C4-2B (cell line): ENCODE measurements at regions not wholly inside any gene's neighbourhood (a gene's known extent, or its start where the extent isn't known, plus 50 kb on each side); places are given as distances from the start of the nearest gene placed in this dataset.

Experiments
- H3K27ac ChIP-seq: fragments of 450-650 bp; 2 replicates; pipeline ENCODE4 v1.5.1; 2017
- ZFX ChIP-seq: fragments of 450-650 bp; IDR thresholded peaks from 2 replicates; pipeline ENCODE4 v1.6.1; 2017
- TF ChIP-seq, protein P1 (sequence below): fragments of 450-650 bp; conservative IDR thresholded peaks from 2 replicates; pipeline ENCODE4 v1.5.1; 2017; ENCODE audit warnings: mild to moderate bottlenecking

DNA sequence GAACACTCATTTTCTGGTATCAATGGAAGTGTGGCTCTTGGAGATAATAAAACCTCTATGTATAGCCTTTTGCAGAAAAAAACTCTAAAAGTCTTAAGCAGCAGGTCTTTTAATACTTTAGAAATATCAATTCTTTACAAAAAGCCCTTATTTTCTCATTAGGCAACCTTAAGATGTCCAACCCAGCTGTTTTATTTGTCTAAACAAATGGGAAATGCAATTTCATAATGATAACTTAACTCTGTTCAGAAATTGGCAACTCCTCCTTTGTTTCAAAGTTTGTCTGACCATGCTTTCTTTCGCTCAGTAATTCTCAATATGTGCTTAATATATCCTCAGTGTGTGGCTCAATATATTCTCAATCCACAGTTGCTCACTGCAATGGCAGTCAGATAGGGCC, 196.5 kb upstream of the VEGFC start:
- H3K27ac ChIP-seq: no peak overlapping the region
- TF ChIP-seq, protein P1, sequence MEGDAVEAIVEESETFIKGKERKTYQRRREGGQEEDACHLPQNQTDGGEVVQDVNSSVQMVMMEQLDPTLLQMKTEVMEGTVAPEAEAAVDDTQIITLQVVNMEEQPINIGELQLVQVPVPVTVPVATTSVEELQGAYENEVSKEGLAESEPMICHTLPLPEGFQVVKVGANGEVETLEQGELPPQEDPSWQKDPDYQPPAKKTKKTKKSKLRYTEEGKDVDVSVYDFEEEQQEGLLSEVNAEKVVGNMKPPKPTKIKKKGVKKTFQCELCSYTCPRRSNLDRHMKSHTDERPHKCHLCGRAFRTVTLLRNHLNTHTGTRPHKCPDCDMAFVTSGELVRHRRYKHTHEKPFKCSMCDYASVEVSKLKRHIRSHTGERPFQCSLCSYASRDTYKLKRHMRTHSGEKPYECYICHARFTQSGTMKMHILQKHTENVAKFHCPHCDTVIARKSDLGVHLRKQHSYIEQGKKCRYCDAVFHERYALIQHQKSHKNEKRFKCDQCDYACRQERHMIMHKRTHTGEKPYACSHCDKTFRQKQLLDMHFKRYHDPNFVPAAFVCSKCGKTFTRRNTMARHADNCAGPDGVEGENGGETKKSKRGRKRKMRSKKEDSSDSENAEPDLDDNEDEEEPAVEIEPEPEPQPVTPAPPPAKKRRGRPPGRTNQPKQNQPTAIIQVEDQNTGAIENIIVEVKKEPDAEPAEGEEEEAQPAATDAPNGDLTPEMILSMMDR: no peak
- TF ChIP-seq ZFX: no peak

DNA sequence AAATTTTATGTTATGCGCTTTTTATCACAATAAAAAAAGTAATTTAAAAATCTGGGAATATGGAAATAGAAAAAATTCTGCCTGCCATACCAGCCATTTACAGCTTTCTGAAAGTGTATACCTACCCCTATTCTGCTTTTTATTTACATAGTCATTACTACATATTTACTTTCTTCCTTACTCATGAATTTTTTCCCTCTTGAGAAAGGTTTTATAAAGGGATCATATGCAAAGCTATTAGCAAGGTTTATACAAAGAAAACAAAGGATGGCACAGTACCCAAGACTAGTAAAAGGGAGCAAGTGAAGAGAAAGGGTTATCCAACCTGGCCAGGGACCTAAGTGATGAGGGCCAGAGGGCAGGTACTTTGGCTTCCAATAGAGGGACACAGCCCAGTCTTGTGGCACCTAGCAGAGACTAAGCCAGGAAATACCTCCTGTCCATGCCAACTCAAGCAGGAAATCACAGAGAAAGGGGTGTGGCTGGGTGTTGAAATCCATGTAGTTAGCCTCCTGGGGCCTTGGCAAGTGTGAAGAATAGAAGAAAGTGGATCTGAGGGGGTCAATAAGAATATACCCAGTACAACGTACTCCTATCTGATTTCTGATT, 207.3 kb upstream of the VEGFC start:
- no peak overlapping the region for H3K27ac ChIP-seq
- TF ChIP-seq, protein P1: no peak
- no peak for TF ChIP-seq ZFX

DNA sequence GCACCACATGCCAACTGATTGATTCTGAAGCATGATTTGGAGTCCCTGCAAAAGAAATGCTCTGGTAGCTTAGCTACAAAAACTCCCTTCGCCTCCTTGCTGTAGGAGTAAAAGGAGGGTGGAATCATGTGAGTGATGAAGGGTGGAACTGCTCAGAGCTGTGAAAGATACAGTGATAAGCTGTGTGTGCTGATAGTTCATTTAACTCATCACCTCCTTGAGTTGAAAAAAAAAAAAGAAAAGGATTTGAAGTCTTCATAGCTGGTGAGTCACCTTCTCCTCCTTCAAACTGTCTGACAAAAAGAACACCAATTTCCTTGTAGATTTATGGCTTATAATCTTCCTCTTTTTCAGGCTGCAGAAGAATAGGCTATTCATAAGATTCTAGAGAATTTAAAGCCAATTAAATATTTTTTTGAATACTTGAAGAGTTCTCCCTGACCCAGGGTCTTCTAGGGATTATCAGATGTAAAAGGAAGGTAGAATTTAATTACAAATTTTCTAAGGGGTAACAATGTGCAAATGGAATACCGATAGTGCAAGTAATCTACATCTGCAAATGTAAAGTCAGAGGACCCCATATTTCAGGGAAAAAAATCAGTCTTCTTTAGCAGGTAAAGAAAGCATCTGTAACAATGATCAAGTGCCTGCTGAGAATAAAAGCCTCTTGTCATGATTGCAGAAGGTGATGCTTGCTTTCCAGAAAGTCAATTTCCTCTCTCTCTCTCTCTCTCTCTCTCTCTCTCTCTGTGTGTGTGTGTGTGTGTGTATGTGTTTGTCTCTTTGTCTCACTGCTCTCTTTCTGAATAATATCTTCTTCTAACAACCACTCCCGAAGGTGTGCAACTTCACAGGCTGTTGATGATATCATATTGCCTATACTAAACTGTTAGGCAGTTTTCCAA, 208.8 kb upstream of the VEGFC start:
- TF ChIP-seq, protein P1: no peak
- no peak for TF ChIP-seq ZFX
- no peak overlapping the region for H3K27ac ChIP-seq

DNA sequence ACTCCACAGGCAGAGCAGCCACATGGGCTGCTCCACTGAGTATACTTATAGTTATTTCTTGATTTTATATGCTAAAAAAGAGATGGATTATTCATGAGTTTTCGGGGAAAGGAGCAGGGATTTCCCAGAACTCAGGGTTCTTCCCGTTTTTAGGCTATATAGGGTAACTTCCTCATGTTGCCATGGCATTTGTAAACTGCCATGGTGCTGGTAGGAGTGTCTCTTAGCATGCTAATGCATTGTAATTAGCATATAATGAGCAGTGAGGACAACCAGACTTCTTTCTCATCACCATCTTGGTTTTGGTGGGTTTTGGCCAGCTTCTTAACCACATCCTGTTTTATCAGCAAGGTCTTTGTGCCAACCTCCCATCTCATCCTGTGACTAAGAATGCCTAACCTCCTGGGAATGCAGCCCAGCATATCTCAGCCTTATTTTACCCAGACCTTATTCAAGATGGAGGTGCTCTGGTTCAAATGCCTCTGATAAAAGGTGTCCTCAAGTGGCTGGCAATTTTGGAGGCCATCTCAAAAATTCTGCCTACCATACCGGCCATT, 213.0 kb upstream of the VEGFC start:
- no peak overlapping the region for H3K27ac ChIP-seq
- no peak for TF ChIP-seq ZFX
- TF ChIP-seq, protein P1: no peak

DNA sequence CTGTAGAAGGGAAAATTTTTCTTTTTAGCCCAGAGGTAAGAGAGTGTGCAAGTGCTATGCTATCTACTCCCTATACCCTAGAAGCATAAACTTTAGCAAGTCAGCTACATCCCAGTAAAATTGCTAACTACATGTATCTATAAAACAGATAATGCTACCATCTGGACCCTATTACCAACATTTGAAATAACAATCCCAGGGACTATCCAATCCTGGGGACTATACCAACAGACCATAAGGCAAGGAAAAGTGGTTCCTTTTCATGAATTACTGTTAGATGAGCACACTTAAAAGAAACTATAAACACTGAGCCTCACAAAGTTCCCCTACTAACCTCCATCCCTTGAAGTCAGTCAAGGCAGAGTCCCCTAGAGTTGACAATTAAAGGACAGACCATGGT, 213.6 kb upstream of the VEGFC start:
- no peak overlapping the region for H3K27ac ChIP-seq
- no peak for TF ChIP-seq ZFX
- TF ChIP-seq, protein P1: no peak

DNA sequence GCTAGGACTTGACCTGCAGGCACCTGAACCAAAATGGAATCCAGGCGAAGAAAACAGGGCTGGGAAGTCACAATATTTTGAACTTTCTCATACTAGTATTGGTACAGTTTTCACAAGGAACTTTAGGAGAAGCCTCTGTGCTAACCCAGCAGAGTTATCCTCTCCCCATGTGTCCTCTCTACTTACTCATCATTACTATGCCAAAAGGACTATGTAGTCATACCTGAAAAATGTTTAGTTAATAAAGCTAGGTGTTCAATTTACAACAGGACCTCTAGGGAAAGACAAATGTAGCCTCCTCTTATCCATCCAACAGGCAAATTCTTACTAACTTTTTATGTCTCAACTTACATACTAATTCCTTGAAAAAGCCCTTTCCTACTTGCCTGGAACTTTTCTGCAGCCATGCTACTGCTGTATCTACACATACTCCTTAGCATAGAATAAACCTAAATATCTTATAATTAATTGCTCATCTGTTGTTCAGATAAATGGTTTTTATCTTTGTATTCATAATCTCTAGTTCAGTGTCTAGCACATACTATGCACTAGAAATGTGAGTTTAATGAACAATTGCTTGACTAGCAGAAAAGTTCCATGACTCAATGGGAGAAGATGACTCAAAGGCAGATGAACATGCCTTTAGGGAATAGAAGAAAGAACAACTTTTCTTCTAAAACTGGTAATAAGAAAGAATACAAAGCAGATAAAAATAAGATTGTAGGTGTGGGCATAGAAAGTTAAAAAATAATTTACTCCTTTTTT, 215.5 kb upstream of the VEGFC start:
- H3K27ac ChIP-seq: no peak overlapping the region
- TF ChIP-seq, protein P1: no peak
- TF ChIP-seq ZFX: no peak
